WTC11 (cell line): ENCODE measurements at regions not wholly inside any gene's neighbourhood (a gene's known extent, or its start where the extent isn't known, plus 50 kb on each side); places are given as distances from the start of the nearest gene placed in this dataset.

Experiments used
- ATAC-seq: fragments of 200-7000 bp; cut with Tn5 transposase; 2 replicates; pipeline ENCODE4 v1.10.0; 2021; ENCODE audit warnings: mild to moderate bottlenecking, moderate library complexity
- CTCF ChIA-PET: fragments of 300-600 bp; sonication (Branson Sonifier 250); formaldehyde crosslinking; loops from one replicate; lab custom pipeline; 2021; ENCODE audit warnings: antibody characterized with exemption; lab: Charles Lee
- POLR2A ChIA-PET: fragments of 350-600 bp; sonication (Branson Sonifier 250); formaldehyde crosslinking; loops from one replicate; lab custom pipeline; 2021; ENCODE audit warnings: antibody characterized with exemption; lab: Charles Lee
- DNase-seq: peaks from one replicate; pipeline ENCODE4 v3.0.0; 2021; ENCODE audit warnings: low spot score
- H3K27ac Mint-ChIP-seq: 2 replicates; pipeline ENCODE4 v1.8.0; 2021; ENCODE audit warnings: mixed read lengths
- H3K27me3 Mint-ChIP-seq: 2 replicates; pipeline ENCODE4 v1.8.0; 2021; ENCODE audit warnings: low read depth, mild to moderate bottlenecking, moderate library complexity, mixed read lengths
- H3K36me3 Mint-ChIP-seq: 2 replicates; pipeline ENCODE4 v1.8.0; 2021; ENCODE audit warnings: mixed read lengths
- H3K4me1 Mint-ChIP-seq: 2 replicates; pipeline ENCODE4 v1.8.0; 2022; ENCODE audit warnings: mixed read lengths
- H3K4me3 Mint-ChIP-seq: 2 replicates; pipeline ENCODE4 v1.8.0; 2021; ENCODE audit warnings: mild to moderate bottlenecking, moderate library complexity, mixed read lengths
- H3K9me3 Mint-ChIP-seq: 2 replicates; pipeline ENCODE4 v1.8.0; 2021; ENCODE audit warnings: mixed read lengths
- ATF1 ChIP-seq: sonication (generic); formaldehyde crosslinking; IDR thresholded peaks from 2 replicates; pipeline ENCODE4 v1.8.1; 2023; ENCODE audit warnings: mild to moderate bottlenecking, moderate library complexity, missing genetic modification reagents
- ELF4 ChIP-seq: sonication (generic); formaldehyde crosslinking; IDR thresholded peaks from 2 replicates; pipeline ENCODE4 v1.8.1; 2022; ENCODE audit warnings: low read depth, mild to moderate bottlenecking, moderate library complexity, missing genetic modification reagents
- EMX1 ChIP-seq: fragments of 250-450 bp; sonication (Bioruptor Pico); IDR thresholded peaks from 2 replicates; pipeline ENCODE4 v1.8.0; 2021; ENCODE audit warnings: mild to moderate bottlenecking
- ERG ChIP-seq: fragments of 250-450 bp; sonication (Bioruptor Pico); IDR thresholded peaks from 2 replicates; pipeline ENCODE4 v1.8.0; 2021; ENCODE audit warnings: mild to moderate bottlenecking
- FOXP4 ChIP-seq: sonication (generic); formaldehyde crosslinking; IDR thresholded peaks from 2 replicates; pipeline ENCODE4 v1.8.0; 2022; ENCODE audit warnings: mild to moderate bottlenecking, missing genetic modification reagents
- GABPB1 ChIP-seq: sonication (generic); formaldehyde crosslinking; IDR thresholded peaks from 2 replicates; pipeline ENCODE4 v1.8.1; 2023; ENCODE audit warnings: mild to moderate bottlenecking, missing genetic modification reagents
- GTF2I ChIP-seq: fragments of 250-450 bp; sonication (Bioruptor Pico); conservative IDR thresholded peaks from 2 replicates; pipeline ENCODE4 v1.4.0; 2021; ENCODE audit warnings: mild to moderate bottlenecking
- JAZF1 ChIP-seq: fragments of 250-450 bp; sonication (Bioruptor Pico); IDR thresholded peaks from 2 replicates; pipeline ENCODE4 v1.9.0; 2021; ENCODE audit warnings: moderate library complexity, mild to moderate bottlenecking, inconsistent platforms
- PRDM15 ChIP-seq: sonication (generic); formaldehyde crosslinking; IDR thresholded peaks from 2 replicates; pipeline ENCODE4 v1.8.0; 2022; ENCODE audit warnings: missing genetic modification reagents
- PRRX2 ChIP-seq: fragments of 250-450 bp; sonication (Bioruptor Pico); IDR thresholded peaks from 2 replicates; pipeline ENCODE4 v1.8.0; 2021; ENCODE audit warnings: mild to moderate bottlenecking
- RORB ChIP-seq: fragments of 250-450 bp; sonication (Bioruptor Pico); IDR thresholded peaks from 2 replicates; pipeline ENCODE4 v1.9.0; 2021; ENCODE audit warnings: mild to moderate bottlenecking
- SMAD3 ChIP-seq: sonication (generic); formaldehyde crosslinking; IDR thresholded peaks from 2 replicates; pipeline ENCODE4 v1.8.0; 2022; ENCODE audit warnings: missing genetic modification reagents, mild to moderate bottlenecking, borderline replicate concordance
- TP53 ChIP-seq: sonication (generic); formaldehyde crosslinking; IDR thresholded peaks from 2 replicates; pipeline ENCODE4 v1.8.1; 2023; ENCODE audit warnings: mild to moderate bottlenecking, missing genetic modification reagents
- ZNF121 ChIP-seq: sonication (generic); formaldehyde crosslinking; IDR thresholded peaks from 2 replicates; pipeline ENCODE4 v1.8.0; 2023; ENCODE audit warnings: missing genetic modification reagents
- ZNF138 ChIP-seq: sonication (generic); formaldehyde crosslinking; conservative IDR thresholded peaks from 2 replicates; pipeline ENCODE4 v1.8.1; 2022; ENCODE audit warnings: mild to moderate bottlenecking, moderate library complexity, missing genetic modification reagents
- ZNF232 ChIP-seq: sonication (generic); formaldehyde crosslinking; IDR thresholded peaks from 2 replicates; pipeline ENCODE4 v1.8.0; 2022; ENCODE audit warnings: mild to moderate bottlenecking, missing genetic modification reagents
- ZNF416 ChIP-seq: fragments of 250-450 bp; sonication (Bioruptor Pico); IDR thresholded peaks from 2 replicates; pipeline ENCODE4 v1.9.0; 2021; ENCODE audit warnings: mild to moderate bottlenecking, inconsistent platforms
- ZNF425 ChIP-seq: fragments of 250-450 bp; sonication (Bioruptor Pico); conservative IDR thresholded peaks from 2 replicates; pipeline ENCODE4 v1.9.0; 2021; ENCODE audit warnings: mild to moderate bottlenecking

- Mint-ChIP-seq H3K27ac (no peak overlapping the region), H3K4me1 (no peaks in the 10 kb centered on the region), H3K9me3 (peaks cover 18% of the 10 kb centered on the region), H3K36me3 (peaks cover 9% of the 10 kb centered on the region), H3K4me3 (no peak overlapping the region), H3K27me3 (no peaks in the 10 kb centered on the region)
- CTCF ChIA-PET: no interaction called here
- POLR2A ChIA-PET: no interaction called here
- TF ChIP-seq TP53 (no peak), JAZF1 (CRISPR knock-in tag) (no peak), ZNF232 (CRISPR knock-in tag) (no peak), ZNF416 (CRISPR knock-in tag) (no peak), ERG (CRISPR knock-in tag) (no peak), FOXP4 (CRISPR knock-in tag) (no peak), GABPB1 (CRISPR knock-in tag) (no peak), EMX1 (CRISPR knock-in tag) (no peak), RORB (no peak), ZNF138 (CRISPR knock-in tag) (no peak), GTF2I (CRISPR knock-in tag) (no peak), ELF4 (no peak), PRRX2 (CRISPR knock-in tag) (no peak), ZNF121 (no peak), ATF1 (CRISPR knock-in tag) (no peak), PRDM15 (CRISPR knock-in tag) (no peak), ZNF425 (CRISPR knock-in tag) (no peak)
- ATAC-seq (no peak), DNase-seq (no peak)
Observed at GRCh38 chr3:102123590-102124190, 274.4 kb downstream of the NFKBIZ start.

- Mint-ChIP-seq H3K4me1 (no peaks in the 10 kb centered on the region), H3K36me3 (peaks cover 9% of the 10 kb centered on the region), H3K9me3 (peaks cover 18% of the 10 kb centered on the region), H3K27ac (no peak overlapping the region), H3K27me3 (no peaks in the 10 kb centered on the region), H3K4me3 (no peak overlapping the region)
- no peak for DNase-seq
- ChIA-PET POLR2A (no interaction called here), CTCF (no interaction called here)
- no peak for ATAC-seq
- no peak for TF ChIP-seq SMAD3
Observed at GRCh38 chr3:102124282-102124681, 275.0 kb downstream of the NFKBIZ start.
